ENCODE measurements at regions not wholly inside any gene's neighbourhood (a gene's known extent, or its start where the extent isn't known, plus 50 kb on each side); places are given as distances from the start of the nearest gene placed in this dataset.
"Not testable (repeated sequence)": the region's sequence is repeated elsewhere in the genome, so short reads cannot be mapped to it uniquely, and the experiment has no call there.

GRCh38 chr5:91296674-91297143 lies 86.4 kb downstream of the ARRDC3 start:
- WGBS, 2 donors = 63 to 65% methylated on average over 2 of the region's 2 CpGs
- no peak overlapping the region for H3K9ac ChIP-seq (ENCODE audit: insufficient read depth in 1 of 2, low read length in 2 of 2)
- H3K4me1 ChIP-seq (ENCODE audit: control insufficient read depth in 5 of 5, insufficient read depth in 5 of 5, low read length in 5 of 5) = no peaks in the 10 kb centered on the region
- DNase-seq (no peak), ATAC-seq (ENCODE audit: insufficient read depth, low FRiP score) (peak; percentile 85)
- no peak overlapping the region for H3K4me3 ChIP-seq
- H3K9me3 ChIP-seq (ENCODE audit: control insufficient read depth in 4 of 4, insufficient read depth in 3 of 4, low read length in 3 of 4) = no peaks in the 10 kb centered on the region
- no peak for TF ChIP-seq CTCF (IDR thresholded peaks at IDR 0.05; ENCODE audit: control extremely low read depth, extremely low read depth)
- no peaks in the 10 kb centered on the region for H3K27me3 ChIP-seq (ENCODE audit: control insufficient read depth in 3 of 3, insufficient read depth in 3 of 3, low read length in 2 of 3)
- H3K27ac ChIP-seq (ENCODE audit: low read depth in 1 of 2, low read length in 1 of 2) = peak overlapping the region in 1 of 2 donors; percentile 49
- H3K36me3 ChIP-seq (ENCODE audit: control insufficient read depth in 4 of 4, insufficient read depth in 4 of 4, low read length in 4 of 4) = no peaks in the 10 kb centered on the region

GRCh38 chr5:91296102-91296501 lies 87.0 kb downstream of the ARRDC3 start:
- peak overlapping the region in 1 of 2 donors; percentile 3 for H3K27ac ChIP-seq (ENCODE audit: low read depth in 1 of 2, low read length in 1 of 2)
- 81 to 89% methylated on average over 9 of the region's 9 CpGs for WGBS, 2 donors
- not testable (repeated sequence) for H3K36me3 ChIP-seq (ENCODE audit: control insufficient read depth in 4 of 4, insufficient read depth in 4 of 4, low read length in 4 of 4); H3K4me3 ChIP-seq; H3K4me1 ChIP-seq (ENCODE audit: control insufficient read depth in 5 of 5, insufficient read depth in 5 of 5, low read length in 5 of 5); H3K9ac ChIP-seq (ENCODE audit: insufficient read depth in 1 of 2, low read length in 2 of 2); DNase-seq; H3K9me3 ChIP-seq (ENCODE audit: control insufficient read depth in 4 of 4, insufficient read depth in 3 of 4, low read length in 3 of 4); H3K27me3 ChIP-seq (ENCODE audit: control insufficient read depth in 3 of 3, insufficient read depth in 3 of 3, low read length in 2 of 3); ATAC-seq (ENCODE audit: insufficient read depth, low FRiP score)

GRCh38 chr5:91293131-91293530 lies 90.0 kb downstream of the ARRDC3 start:
- Histone ChIP-seq H3K9me3 (ENCODE audit: control insufficient read depth in 4 of 4, insufficient read depth in 3 of 4, low read length in 3 of 4) (no peaks in the 10 kb centered on the region), H3K27me3 (ENCODE audit: control insufficient read depth in 3 of 3, insufficient read depth in 3 of 3, low read length in 2 of 3) (no peaks in the 10 kb centered on the region), H3K4me3 (no peak overlapping the region), H3K27ac (ENCODE audit: low read depth in 1 of 2, low read length in 1 of 2) (no peak overlapping the region), H3K4me1 (ENCODE audit: control insufficient read depth in 5 of 5, insufficient read depth in 5 of 5, low read length in 5 of 5) (no peaks in the 10 kb centered on the region), H3K9ac (ENCODE audit: insufficient read depth in 1 of 2, low read length in 2 of 2) (no peak overlapping the region), H3K36me3 (ENCODE audit: control insufficient read depth in 4 of 4, insufficient read depth in 4 of 4, low read length in 4 of 4) (no peaks in the 10 kb centered on the region)
- TF ChIP-seq CTCF (IDR thresholded peaks at IDR 0.05; ENCODE audit: control extremely low read depth, extremely low read depth) = no peak
- ATAC-seq (ENCODE audit: insufficient read depth, low FRiP score) = no peak
- DNase-seq = no peak

- Histone ChIP-seq H3K27ac (ENCODE audit: low read depth in 1 of 2, low read length in 1 of 2) (no peak overlapping the region), H3K9me3 (ENCODE audit: control insufficient read depth in 4 of 4, insufficient read depth in 3 of 4, low read length in 3 of 4) (no peaks in the 10 kb centered on the region), H3K4me3 (no peak overlapping the region), H3K9ac (ENCODE audit: insufficient read depth in 1 of 2, low read length in 2 of 2) (no peak overlapping the region), H3K36me3 (ENCODE audit: control insufficient read depth in 4 of 4, insufficient read depth in 4 of 4, low read length in 4 of 4) (no peaks in the 10 kb centered on the region), H3K4me1 (ENCODE audit: control insufficient read depth in 5 of 5, insufficient read depth in 5 of 5, low read length in 5 of 5) (no peaks in the 10 kb centered on the region), H3K27me3 (ENCODE audit: control insufficient read depth in 3 of 3, insufficient read depth in 3 of 3, low read length in 2 of 3) (no peaks in the 10 kb centered on the region)
- WGBS, 2 donors = 89 to 95% methylated on average over 4 of the region's 4 CpGs
- ATAC-seq (ENCODE audit: insufficient read depth, low FRiP score) = no peak
- no peak for TF ChIP-seq CTCF (IDR thresholded peaks at IDR 0.05; ENCODE audit: control extremely low read depth, extremely low read depth)
- DNase-seq = no peak
These were observed 91.2 kb downstream of the ARRDC3 start for GRCh38 chr5:91291628-91292569.
